ENCODE measurements at regions not wholly inside any gene's neighbourhood (a gene's known extent, or its start where the extent isn't known, plus 50 kb on each side); places are given as distances from the start of the nearest gene placed in this dataset.

GRCh38 chr1:177794376-177794991, 175.4 kb downstream of the SEC16B start:
- no peaks in the 10 kb centered on the region for H3K4me1 ChIP-seq
- H3K4me3 ChIP-seq: no peak overlapping the region
- no peak for TF ChIP-seq POLR2A (IDR thresholded peaks at IDR 0.05)
- no peak for TF ChIP-seq CTCF (IDR thresholded peaks at IDR 0.05)
- no peaks in the 10 kb centered on the region for H3K27me3 ChIP-seq
- WGBS, 2 donors: 25 to 32% methylated on average over 3 of the region's 3 CpGs
- no peaks in the 10 kb centered on the region for H3K36me3 ChIP-seq (replicated peaks in 1 of 2; ENCODE audit: insufficient read depth in 1 of 2, low read depth in 2 of 2)
- no peak for ATAC-seq
- intact Hi-C loops (cut with DNase I): no loop called here
- DNase-seq: no peak
- H3K27ac ChIP-seq: no peak overlapping the region
- H3K9me3 ChIP-seq: no peaks in the 10 kb centered on the region

- ATAC-seq (no peak), DNase-seq (no peak)
- TF ChIP-seq POLR2A (IDR thresholded peaks at IDR 0.05) (no peak), CTCF (IDR thresholded peaks at IDR 0.05) (no peak)
- no peak overlapping the region for H3K27ac ChIP-seq
- whole genome bisulfite sequencing, 2 donors: 7 to 12% methylated on average over 1 of the region's 1 CpG
- no peak overlapping the region for H3K4me3 ChIP-seq
- intact Hi-C loops (cut with DNase I): no loop called here
- H3K27me3 ChIP-seq: no peaks in the 10 kb centered on the region
- H3K9me3 ChIP-seq: no peaks in the 10 kb centered on the region
- H3K36me3 ChIP-seq (replicated peaks in 1 of 2; ENCODE audit: insufficient read depth in 1 of 2, low read depth in 2 of 2): no peaks in the 10 kb centered on the region
- no peaks in the 10 kb centered on the region for H3K4me1 ChIP-seq
Observed at GRCh38 chr1:177793900-177794299, 176.0 kb downstream of the SEC16B start.

- intact Hi-C loops (cut with DNase I): no loop called here
- Histone ChIP-seq H3K4me3 (no peak overlapping the region), H3K36me3 (replicated peaks in 1 of 2; ENCODE audit: insufficient read depth in 1 of 2, low read depth in 2 of 2) (no peaks in the 10 kb centered on the region), H3K4me1 (no peaks in the 10 kb centered on the region), H3K9me3 (no peaks in the 10 kb centered on the region), H3K27me3 (no peaks in the 10 kb centered on the region), H3K27ac (no peak overlapping the region)
- TF ChIP-seq CTCF (IDR thresholded peaks at IDR 0.05): no peak
- TF ChIP-seq POLR2A (IDR thresholded peaks at IDR 0.05): no peak
- ATAC-seq (no peak), DNase-seq (no peak)
Observed at GRCh38 chr1:177790566-177790965, 179.3 kb downstream of the SEC16B start.

GRCh38 chr1:177789956-177790355, 179.9 kb downstream of the SEC16B start:
- Histone ChIP-seq H3K4me1 (no peaks in the 10 kb centered on the region), H3K9me3 (no peaks in the 10 kb centered on the region), H3K27me3 (no peaks in the 10 kb centered on the region), H3K36me3 (replicated peaks in 1 of 2; ENCODE audit: insufficient read depth in 1 of 2, low read depth in 2 of 2) (no peaks in the 10 kb centered on the region), H3K27ac (no peak overlapping the region), H3K4me3 (no peak overlapping the region)
- DNase-seq (no peak), ATAC-seq (no peak)
- intact Hi-C loops (cut with DNase I): no loop called here
- TF ChIP-seq CTCF (IDR thresholded peaks at IDR 0.05) (no peak), POLR2A (IDR thresholded peaks at IDR 0.05) (no peak)
- 83 to 84% methylated on average over 3 of the region's 3 CpGs for WGBS, 2 donors

- no peak for TF ChIP-seq POLR2A (IDR thresholded peaks at IDR 0.05)
- no peak for TF ChIP-seq CTCF (IDR thresholded peaks at IDR 0.05)
- no peaks in the 10 kb centered on the region for H3K9me3 ChIP-seq
- H3K36me3 ChIP-seq (replicated peaks in 1 of 2; ENCODE audit: insufficient read depth in 1 of 2, low read depth in 2 of 2): no peaks in the 10 kb centered on the region
- DNase-seq (no peak), ATAC-seq (no peak)
- no peak overlapping the region for H3K27ac ChIP-seq
- intact Hi-C loops (cut with DNase I): no loop called here
- H3K27me3 ChIP-seq: no peaks in the 10 kb centered on the region
- no peak overlapping the region for H3K4me3 ChIP-seq
- H3K4me1 ChIP-seq: no peaks in the 10 kb centered on the region
- WGBS, 2 donors: 58 to 66% methylated on average over 6 of the region's 6 CpGs
Observed at GRCh38 chr1:177786176-177786745, 183.6 kb downstream of the SEC16B start.
